ENCODE measurements at regions not wholly inside any gene's neighbourhood (a gene's known extent, or its start where the extent isn't known, plus 50 kb on each side); places are given as distances from the start of the nearest gene placed in this dataset.

GRCh38 chr6:113128661-113129060, 728.5 kb upstream of the MARCKS start:
- TF ChIP-seq CTCF (IDR thresholded peaks at IDR 0.05; ENCODE audit: low read length) (no peak), EZH2 (IDR thresholded peaks at IDR 0.05; ENCODE audit: borderline replicate concordance, low read length) (no peak)
